ENCODE measurements at regions not wholly inside any gene's neighbourhood (a gene's known extent, or its start where the extent isn't known, plus 50 kb on each side); places are given as distances from the start of the nearest gene placed in this dataset.
A peak's percentile ranks its signal among the peaks of the same experiment; 100 is the strongest.

GRCh38 chr9:86600977-86601376, 246.8 kb upstream of the TUT7 start:
- H3K36me3 Mint-ChIP-seq = no peaks in the 10 kb centered on the region
- H3K4me1 Mint-ChIP-seq (ENCODE audit: unreplicated experiment) = peaks cover 47% of the 10 kb centered on the region
- peak overlapping the region; percentile 33 for H3K27ac Mint-ChIP-seq
- H3K9me3 Mint-ChIP-seq = no peaks in the 10 kb centered on the region
- TF ChIP-seq CTCF (conservative IDR thresholded peaks at IDR 0.05) = no peak
- H3K4me3 Mint-ChIP-seq = peak overlapping the region; percentile 7
- no peaks in the 10 kb centered on the region for H3K27me3 Mint-ChIP-seq
- DNase-seq (ENCODE audit: extremely low spot score, unreplicated experiment) = no peak

- Mint-ChIP-seq H3K4me1 (ENCODE audit: unreplicated experiment) (peaks cover 45% of the 10 kb centered on the region), H3K9me3 (no peaks in the 10 kb centered on the region), H3K27me3 (no peaks in the 10 kb centered on the region), H3K4me3 (peak overlapping the region; percentile 10), H3K36me3 (no peaks in the 10 kb centered on the region), H3K27ac (no peak overlapping the region)
- TF ChIP-seq CTCF (conservative IDR thresholded peaks at IDR 0.05) = no peak
- no peak for DNase-seq (ENCODE audit: extremely low spot score, unreplicated experiment)
Measured at GRCh38 chr9:86600291-86600690, 246.1 kb upstream of the TUT7 start.

GRCh38 chr9:86599561-86599960, 245.4 kb upstream of the TUT7 start:
- TF ChIP-seq CTCF (conservative IDR thresholded peaks at IDR 0.05) = no peak
- H3K4me1 Mint-ChIP-seq (ENCODE audit: unreplicated experiment) = peaks cover 41% of the 10 kb centered on the region
- no peak for DNase-seq (ENCODE audit: extremely low spot score, unreplicated experiment)
- H3K27me3 Mint-ChIP-seq = no peaks in the 10 kb centered on the region
- H3K27ac Mint-ChIP-seq = no peak overlapping the region
- H3K9me3 Mint-ChIP-seq = peaks cover 5% of the 10 kb centered on the region
- peak overlapping the region; percentile 10 for H3K4me3 Mint-ChIP-seq
- H3K36me3 Mint-ChIP-seq = no peaks in the 10 kb centered on the region

GRCh38 chr9:86598411-86599239, 244.4 kb upstream of the TUT7 start:
- Mint-ChIP-seq H3K27me3 (no peaks in the 10 kb centered on the region), H3K4me1 (ENCODE audit: unreplicated experiment) (peaks cover 39% of the 10 kb centered on the region), H3K27ac (peak overlapping the region; percentile 82), H3K9me3 (peaks cover 6% of the 10 kb centered on the region), H3K4me3 (peak overlapping the region; percentile 66), H3K36me3 (no peaks in the 10 kb centered on the region)
- no peak for TF ChIP-seq CTCF (conservative IDR thresholded peaks at IDR 0.05)
- peak; percentile 31 for DNase-seq (ENCODE audit: extremely low spot score, unreplicated experiment)

GRCh38 chr9:86594724-86595123, 240.5 kb upstream of the TUT7 start:
- H3K9me3 Mint-ChIP-seq = peaks cover 14% of the 10 kb centered on the region
- H3K27me3 Mint-ChIP-seq = no peaks in the 10 kb centered on the region
- H3K27ac Mint-ChIP-seq = no peak overlapping the region
- DNase-seq (ENCODE audit: extremely low spot score, unreplicated experiment) = no peak
- peaks cover 10% of the 10 kb centered on the region for H3K4me1 Mint-ChIP-seq (ENCODE audit: unreplicated experiment)
- H3K36me3 Mint-ChIP-seq = no peaks in the 10 kb centered on the region
- no peak overlapping the region for H3K4me3 Mint-ChIP-seq
- TF ChIP-seq CTCF (conservative IDR thresholded peaks at IDR 0.05) = no peak
